ENCODE measurements at regions not wholly inside any gene's neighbourhood (a gene's known extent, or its start where the extent isn't known, plus 50 kb on each side); places are given as distances from the start of the nearest gene placed in this dataset.

DNA sequence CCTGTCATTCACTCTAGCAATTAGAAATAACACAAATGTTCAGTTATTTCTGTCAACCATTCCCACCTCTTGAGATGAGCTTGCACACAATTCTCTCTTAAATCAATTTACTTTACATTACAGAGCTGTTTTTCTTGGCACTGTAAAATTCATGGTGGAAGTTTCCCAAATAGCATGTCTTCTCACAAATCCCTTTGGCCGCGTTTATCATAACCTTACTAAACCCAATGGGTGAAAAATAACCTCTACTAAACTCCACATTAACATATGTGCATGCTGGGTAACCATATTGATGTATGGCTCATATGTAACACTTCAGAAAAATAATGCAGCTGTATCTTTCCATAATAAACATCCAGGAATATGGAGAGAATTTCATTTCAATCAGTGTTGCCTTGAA, 75.5 kb upstream of the SULT1C3 start:
- BruUV-seq (replicated peaks): no TSS peak
- TF ChIP-seq, protein P1, sequence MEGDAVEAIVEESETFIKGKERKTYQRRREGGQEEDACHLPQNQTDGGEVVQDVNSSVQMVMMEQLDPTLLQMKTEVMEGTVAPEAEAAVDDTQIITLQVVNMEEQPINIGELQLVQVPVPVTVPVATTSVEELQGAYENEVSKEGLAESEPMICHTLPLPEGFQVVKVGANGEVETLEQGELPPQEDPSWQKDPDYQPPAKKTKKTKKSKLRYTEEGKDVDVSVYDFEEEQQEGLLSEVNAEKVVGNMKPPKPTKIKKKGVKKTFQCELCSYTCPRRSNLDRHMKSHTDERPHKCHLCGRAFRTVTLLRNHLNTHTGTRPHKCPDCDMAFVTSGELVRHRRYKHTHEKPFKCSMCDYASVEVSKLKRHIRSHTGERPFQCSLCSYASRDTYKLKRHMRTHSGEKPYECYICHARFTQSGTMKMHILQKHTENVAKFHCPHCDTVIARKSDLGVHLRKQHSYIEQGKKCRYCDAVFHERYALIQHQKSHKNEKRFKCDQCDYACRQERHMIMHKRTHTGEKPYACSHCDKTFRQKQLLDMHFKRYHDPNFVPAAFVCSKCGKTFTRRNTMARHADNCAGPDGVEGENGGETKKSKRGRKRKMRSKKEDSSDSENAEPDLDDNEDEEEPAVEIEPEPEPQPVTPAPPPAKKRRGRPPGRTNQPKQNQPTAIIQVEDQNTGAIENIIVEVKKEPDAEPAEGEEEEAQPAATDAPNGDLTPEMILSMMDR (conservative IDR thresholded peaks at IDR 0.05; ENCODE audit: low read depth, low read length): no peak
- no peak for TF ChIP-seq EZH2 (IDR thresholded peaks at IDR 0.05; ENCODE audit: borderline replicate concordance, low read depth, low read length, poor library complexity, severe bottlenecking)
- no peaks in the 10 kb centered on the region for H3K4me1 ChIP-seq (ENCODE audit: insufficient read depth, low read length, poor library complexity, severe bottlenecking)
- H3K36me3 ChIP-seq (ENCODE audit: insufficient read depth, low read length, poor library complexity, severe bottlenecking): no peaks in the 10 kb centered on the region
- no peaks in the 10 kb centered on the region for H3K27me3 ChIP-seq (replicated peaks; ENCODE audit: insufficient read depth, low read depth, low read length, poor library complexity)
- H3K9me3 ChIP-seq (ENCODE audit: low read depth, low read length, poor library complexity, severe bottlenecking): no peaks in the 10 kb centered on the region
- CTCF ChIA-PET: no interaction called here
- DNase-seq (ENCODE audit: low spot score): no peak
- H3K4me3 ChIP-seq (ENCODE audit: low read depth, low read length, poor library complexity, severe bottlenecking): no peak overlapping the region
- POLR2A ChIA-PET (ENCODE audit: low non-redundant PET): no interaction called here
- no peak overlapping the region for H3K27ac ChIP-seq (ENCODE audit: low read depth, low read length, poor library complexity, severe bottlenecking)
- intact Hi-C loops (cut with micrococcal nuclease; ENCODE audit: unreplicated experiment): no loop called here

DNA sequence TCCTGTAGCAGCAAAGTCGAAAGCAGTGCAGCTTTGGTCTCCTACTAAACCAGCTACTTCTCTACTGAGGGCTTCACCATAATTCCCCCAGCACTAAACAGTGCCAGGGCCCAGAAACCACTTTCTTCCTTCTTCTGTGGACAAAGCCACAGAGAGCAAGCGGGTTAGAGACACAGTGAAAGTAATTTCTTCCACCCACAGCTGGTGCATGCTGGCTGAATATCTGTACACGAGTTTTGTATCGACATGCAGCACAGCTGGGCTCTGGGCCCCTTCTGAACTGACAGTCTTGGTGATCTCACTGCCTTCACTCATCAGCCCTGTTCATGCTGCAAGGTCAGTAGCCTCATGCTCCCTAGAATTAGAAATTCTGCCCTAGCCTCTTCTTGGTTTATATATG, 74.0 kb upstream of the SULT1C3 start:
- ChIA-PET CTCF (no interaction called here), POLR2A (ENCODE audit: low non-redundant PET) (no interaction called here)
- H3K27me3 ChIP-seq (replicated peaks; ENCODE audit: insufficient read depth, low read depth, low read length, poor library complexity): no peaks in the 10 kb centered on the region
- H3K36me3 ChIP-seq (ENCODE audit: insufficient read depth, low read length, poor library complexity, severe bottlenecking): no peaks in the 10 kb centered on the region
- intact Hi-C loops (cut with micrococcal nuclease; ENCODE audit: unreplicated experiment): no loop called here
- no peaks in the 10 kb centered on the region for H3K9me3 ChIP-seq (ENCODE audit: low read depth, low read length, poor library complexity, severe bottlenecking)
- no peaks in the 10 kb centered on the region for H3K4me1 ChIP-seq (ENCODE audit: insufficient read depth, low read length, poor library complexity, severe bottlenecking)
- BruUV-seq (replicated peaks): no TSS peak
- H3K4me3 ChIP-seq (ENCODE audit: low read depth, low read length, poor library complexity, severe bottlenecking): no peak overlapping the region
- no peak for TF ChIP-seq EZH2 (IDR thresholded peaks at IDR 0.05; ENCODE audit: borderline replicate concordance, low read depth, low read length, poor library complexity, severe bottlenecking)
- H3K27ac ChIP-seq (ENCODE audit: low read depth, low read length, poor library complexity, severe bottlenecking): no peak overlapping the region
- DNase-seq (ENCODE audit: low spot score): no peak

DNA sequence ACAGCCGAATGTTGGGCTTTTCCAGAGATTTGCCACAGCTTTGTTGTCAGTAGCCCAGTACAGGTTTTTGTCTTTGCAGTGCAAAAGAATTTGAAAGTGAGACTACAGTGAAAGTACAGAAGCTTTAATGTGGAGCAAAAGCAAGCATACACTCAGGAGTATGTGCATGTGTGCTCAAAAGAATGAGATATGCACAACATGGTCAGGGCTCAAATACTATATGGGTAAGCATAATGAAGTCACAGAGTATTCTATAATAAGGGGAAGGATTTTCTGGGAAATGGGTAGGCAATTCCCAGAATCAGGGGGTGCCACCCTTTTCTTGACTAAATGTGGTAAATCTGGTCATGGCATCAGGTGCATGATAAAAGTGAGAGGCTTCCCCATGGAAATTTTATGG, 72.1 kb upstream of the SULT1C3 start:
- TF ChIP-seq, protein P1 (conservative IDR thresholded peaks at IDR 0.05; ENCODE audit: low read depth, low read length): no peak
- TF ChIP-seq EZH2 (IDR thresholded peaks at IDR 0.05; ENCODE audit: borderline replicate concordance, low read depth, low read length, poor library complexity, severe bottlenecking): no peak
- CTCF ChIA-PET: no interaction called here
- POLR2A ChIA-PET (ENCODE audit: low non-redundant PET): no interaction called here
- intact Hi-C loops (cut with micrococcal nuclease; ENCODE audit: unreplicated experiment): no loop called here
- no peak for DNase-seq (ENCODE audit: low spot score)
- no peaks in the 10 kb centered on the region for H3K9me3 ChIP-seq (ENCODE audit: low read depth, low read length, poor library complexity, severe bottlenecking)
- H3K4me3 ChIP-seq (ENCODE audit: low read depth, low read length, poor library complexity, severe bottlenecking): no peak overlapping the region
- BruUV-seq (replicated peaks): no TSS peak
- no peak overlapping the region for H3K27ac ChIP-seq (ENCODE audit: low read depth, low read length, poor library complexity, severe bottlenecking)
- no peaks in the 10 kb centered on the region for H3K27me3 ChIP-seq (replicated peaks; ENCODE audit: insufficient read depth, low read depth, low read length, poor library complexity)
- H3K4me1 ChIP-seq (ENCODE audit: insufficient read depth, low read length, poor library complexity, severe bottlenecking): no peaks in the 10 kb centered on the region
- no peaks in the 10 kb centered on the region for H3K36me3 ChIP-seq (ENCODE audit: insufficient read depth, low read length, poor library complexity, severe bottlenecking)

DNA sequence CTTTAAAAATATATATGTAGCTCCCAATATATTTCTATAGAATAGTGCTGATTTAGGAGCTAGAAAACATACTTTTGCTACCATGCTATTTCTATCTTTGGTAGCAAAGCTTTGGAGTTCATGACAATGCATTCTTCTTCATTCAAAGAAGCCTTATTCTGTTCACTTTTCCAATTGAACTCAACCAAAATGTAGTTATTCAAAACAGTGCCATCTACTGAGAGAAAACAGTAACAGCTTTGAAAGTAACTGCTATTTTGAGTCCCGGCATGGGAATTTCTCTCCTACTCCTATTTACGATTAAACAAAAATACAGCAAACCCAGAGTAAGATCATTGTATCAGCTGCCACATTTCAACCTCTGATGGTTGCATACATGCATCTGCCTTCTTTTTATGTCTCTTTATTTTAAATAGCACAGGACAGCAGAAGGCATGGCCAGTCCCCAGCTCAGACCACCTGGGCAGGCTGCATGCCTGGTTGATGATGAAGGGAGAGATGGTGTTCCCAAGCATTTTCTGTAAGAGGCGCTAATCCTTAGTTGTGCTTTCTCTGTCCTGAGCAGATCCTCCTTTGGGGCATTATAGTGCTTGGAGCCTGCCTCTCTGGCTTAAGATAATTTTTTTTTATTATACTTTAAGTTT, 69.7 kb upstream of the SULT1C3 start:
- no peaks in the 10 kb centered on the region for H3K9me3 ChIP-seq (ENCODE audit: low read depth, low read length, poor library complexity, severe bottlenecking)
- no peak overlapping the region for H3K4me3 ChIP-seq (ENCODE audit: low read depth, low read length, poor library complexity, severe bottlenecking)
- H3K36me3 ChIP-seq (ENCODE audit: insufficient read depth, low read length, poor library complexity, severe bottlenecking): no peaks in the 10 kb centered on the region
- H3K27me3 ChIP-seq (replicated peaks; ENCODE audit: insufficient read depth, low read depth, low read length, poor library complexity): no peaks in the 10 kb centered on the region
- H3K4me1 ChIP-seq (ENCODE audit: insufficient read depth, low read length, poor library complexity, severe bottlenecking): no peaks in the 10 kb centered on the region
- ChIA-PET CTCF (no interaction called here), POLR2A (ENCODE audit: low non-redundant PET) (no interaction called here)
- peak; percentile 40 for DNase-seq (ENCODE audit: low spot score)
- intact Hi-C loops (cut with micrococcal nuclease; ENCODE audit: unreplicated experiment): no loop called here
- H3K27ac ChIP-seq (ENCODE audit: low read depth, low read length, poor library complexity, severe bottlenecking): no peak overlapping the region
- TF ChIP-seq, protein P1 (conservative IDR thresholded peaks at IDR 0.05; ENCODE audit: low read depth, low read length): peak; percentile 63
- TF ChIP-seq EZH2 (IDR thresholded peaks at IDR 0.05; ENCODE audit: borderline replicate concordance, low read depth, low read length, poor library complexity, severe bottlenecking): no peak
- no TSS peak for BruUV-seq (replicated peaks)

Measured in A673 (cell line).